H1 (cell line): ENCODE measurements at regions not wholly inside any gene's neighbourhood (a gene's known extent, or its start where the extent isn't known, plus 50 kb on each side); places are given as distances from the start of the nearest gene placed in this dataset.

Source experiments
- CTCF ChIA-PET: fragments of 300-600 bp; sonication (Branson Sonifier 250); formaldehyde crosslinking; loops from one replicate; lab custom pipeline; 2021; ENCODE audit not compliant: partially characterized antibody; lab: Charles Lee
- POLR2A ChIA-PET: fragments of 300-600 bp; sonication (Branson Sonifier 250); formaldehyde crosslinking; loops from one replicate; lab custom pipeline; 2021; ENCODE audit warnings: inconsistent platforms; ENCODE audit not compliant: partially characterized antibody; lab: Charles Lee
- DNase-seq, 2 experiments: peaks; one replicate each; pipeline versions ENCODE4 v3.0.0 to v3.0.0-alpha.2; 2010 to 2022; ENCODE audit warnings: low spot score in 2 of 2, low read depth in 1 of 2, mixed read lengths in 1 of 2
- FAIRE-seq: peaks from 2 replicates; lab custom pipeline; 2011; peaks lifted over from hg19 to GRCh38; lab: Jason Lieb, UNC
- H2AFZ ChIP-seq: 2 replicates; pipeline ENCODE4 v1.8.1; 2012; ENCODE audit warnings: low read length, inconsistent platforms
- H2AK5ac ChIP-seq: 2 replicates; pipeline ENCODE4 v1.6.1; 2013; ENCODE audit warnings: low read depth, low read length
- H2BK120ac ChIP-seq: replicated peaks from 2 replicates; pipeline ENCODE3; 2013; ENCODE audit warnings: low read depth, low read length, inconsistent platforms
- H2BK12ac ChIP-seq: 2 replicates; pipeline ENCODE4 v1.6.1; 2013; ENCODE audit warnings: low read depth, low read length
- H2BK15ac ChIP-seq: 2 replicates; pipeline ENCODE4 v1.6.1; 2013; ENCODE audit warnings: low read length
- H2BK20ac ChIP-seq: 2 replicates; pipeline ENCODE4 v1.6.1; 2013; ENCODE audit warnings: low read length
- H2BK5ac ChIP-seq: 2 replicates; pipeline ENCODE4 v1.6.1; 2013; ENCODE audit warnings: low read depth, low read length
- H3K14ac ChIP-seq: 2 replicates; pipeline ENCODE4 v1.6.1; 2013; ENCODE audit warnings: inconsistent platforms; ENCODE audit not compliant: insufficient read length
- H3K18ac ChIP-seq: 2 replicates; pipeline ENCODE4 v1.6.1; 2013; ENCODE audit warnings: low read length; ENCODE audit errors: extremely low read depth
- H3K23ac ChIP-seq: 2 replicates; pipeline ENCODE4 v1.6.1; 2013; ENCODE audit warnings: inconsistent platforms; ENCODE audit not compliant: insufficient read length
- H3K23me2 ChIP-seq: 2 replicates; pipeline ENCODE4 v1.6.1; 2013; ENCODE audit warnings: low read depth, low read length
- H3K27ac ChIP-seq: 2 replicates; pipeline ENCODE4 v1.6.1; 2011; ENCODE audit warnings: low read depth, low read length, inconsistent platforms
- H3K27me3 ChIP-seq, 4 experiments: replicated peaks in 1 of 4; 1 replicate in 1 of 4; 2 replicates in 3 of 4; pipeline versions ENCODE4 v1.6.1 to v1.8.1; 2011 to 2013; ENCODE audit warnings: low read length in 3 of 4, mild to moderate bottlenecking in 3 of 4, inconsistent platforms in 2 of 4, mixed read lengths in 2 of 4, moderate library complexity in 1 of 4; ENCODE audit not compliant: control insufficient read depth in 3 of 4, insufficient read depth in 3 of 4; ENCODE audit errors: extremely low read depth in 1 of 4
- H3K36me3 ChIP-seq, 4 experiments: 2 replicates each; pipeline versions ENCODE4 v1.6.1 to v1.8.1; 2011 to 2013; ENCODE audit warnings: mild to moderate bottlenecking in 4 of 4, low read length in 3 of 4, moderate library complexity in 2 of 4, control low read depth in 1 of 4, inconsistent platforms in 1 of 4; ENCODE audit not compliant: insufficient read depth in 4 of 4, control insufficient read depth in 2 of 4
- H3K4ac ChIP-seq: replicated peaks from 2 replicates; pipeline ENCODE3; 2013; ENCODE audit warnings: low read length, low read depth, mixed read lengths, inconsistent platforms; ENCODE audit not compliant: insufficient read length
- H3K4me1 ChIP-seq, 4 experiments: replicated peaks in 1 of 4; 1 replicate in 1 of 4; 2 replicates in 3 of 4; pipeline versions ENCODE4 v1.6.1 to v1.8.1; 2011 to 2013; ENCODE audit warnings: low read length in 3 of 4, inconsistent platforms in 2 of 4, mixed read lengths in 1 of 4; ENCODE audit not compliant: insufficient read depth in 4 of 4, control insufficient read depth in 3 of 4
- H3K4me2 ChIP-seq, 2 experiments: 2 replicates each; pipeline versions ENCODE4 v1.6.1 to v1.8.1; 2011 to 2013; ENCODE audit warnings: low read depth in 2 of 2, low read length in 2 of 2, control low read depth in 1 of 2, inconsistent platforms in 1 of 2, mild to moderate bottlenecking in 1 of 2; ENCODE audit not compliant: insufficient read depth in 1 of 2
- H3K4me3 ChIP-seq, 4 experiments: fragments of 200-600, 300-600 bp in 1 of 4; sonication (generic), shearing (Covaris generic), sonication (Bioruptor Twin) in 1 of 4; 2 replicates each; pipeline versions ENCODE4 v1.5.1 to v1.8.1; 2011 to 2016; ENCODE audit warnings: low read length in 4 of 4, low read depth in 3 of 4, control low read depth in 2 of 4, inconsistent platforms in 2 of 4, mild to moderate bottlenecking in 2 of 4, mixed read lengths in 1 of 4, moderate library complexity in 1 of 4; ENCODE audit not compliant: insufficient read depth in 2 of 4; ENCODE audit errors: extremely low read depth in 1 of 4
- H3K56ac ChIP-seq: replicated peaks from 2 replicates; pipeline ENCODE3; 2013; ENCODE audit warnings: low read depth, mild to moderate bottlenecking, mixed read lengths, low read length, inconsistent platforms; ENCODE audit not compliant: insufficient read length
- H3K79me1 ChIP-seq: 2 replicates; pipeline ENCODE4 v1.6.1; 2013; ENCODE audit warnings: low read depth, low read length, control low read depth
- H3K79me2 ChIP-seq, 2 experiments: 2 replicates each; pipeline versions ENCODE4 v1.6.1 to v1.8.1; 2012 to 2013; ENCODE audit warnings: low read length in 2 of 2, mild to moderate bottlenecking in 2 of 2, inconsistent platforms in 1 of 2; ENCODE audit not compliant: insufficient read depth in 2 of 2, control insufficient read depth in 1 of 2
- H3K9ac ChIP-seq, 4 experiments: replicated peaks in 1 of 4; 1 replicate in 1 of 4; 2 replicates in 3 of 4; pipeline versions ENCODE4 v1.6.1 to v1.8.1; 2011 to 2013; ENCODE audit warnings: low read depth in 3 of 4, low read length in 3 of 4, control low read depth in 2 of 4, mild to moderate bottlenecking in 2 of 4, moderate library complexity in 2 of 4, inconsistent platforms in 1 of 4; ENCODE audit errors: extremely low read depth in 1 of 4
- H3K9me3 ChIP-seq, 2 experiments: 2 replicates each; pipeline versions ENCODE4 v1.6.1 to v1.8.1; 2012 to 2013; ENCODE audit warnings: mild to moderate bottlenecking in 2 of 2, moderate library complexity in 2 of 2, control low read depth in 1 of 2, inconsistent platforms in 1 of 2, low read depth in 1 of 2, low read length in 1 of 2, mixed read lengths in 1 of 2; ENCODE audit not compliant: insufficient read depth in 2 of 2
- H4K20me1 ChIP-seq, 2 experiments: replicated peaks in 1 of 2; 2 replicates each; pipeline versions ENCODE3 to v1.8.1; 2011 to 2013; ENCODE audit warnings: inconsistent platforms in 2 of 2, low read length in 2 of 2, mild to moderate bottlenecking in 1 of 2; ENCODE audit not compliant: insufficient read depth in 2 of 2, control insufficient read depth in 1 of 2
- H4K5ac ChIP-seq: 2 replicates; pipeline ENCODE4 v1.6.1; 2013; ENCODE audit warnings: low read length, low read depth, mixed read lengths, inconsistent platforms; ENCODE audit not compliant: insufficient read length
- H4K8ac ChIP-seq: 2 replicates; pipeline ENCODE4 v1.8.0; 2013; ENCODE audit warnings: mild to moderate bottlenecking, moderate library complexity, low read length, inconsistent platforms; ENCODE audit not compliant: insufficient read depth; ENCODE audit errors: extremely low read depth
- H4K91ac ChIP-seq: replicated peaks from 2 replicates; pipeline ENCODE3; 2013; ENCODE audit warnings: low read length, mixed read lengths, inconsistent platforms; ENCODE audit not compliant: insufficient read length
- RAD21 ChIP-seq, 2 experiments: IDR thresholded peaks in 1 of 2; conservative IDR thresholded peaks in 1 of 2; 2 replicates each; pipeline ENCODE4 v1.6.1; 2011; ENCODE audit warnings: low read depth in 2 of 2, low read length in 2 of 2, improper control_type of control experiment in 1 of 2, inconsistent platforms in 1 of 2, mild to moderate bottlenecking in 1 of 2, moderate library complexity in 1 of 2
- TEAD4 ChIP-seq: IDR thresholded peaks from 2 replicates; pipeline ENCODE4 v1.6.1; 2012; ENCODE audit warnings: low read depth, low read length, inconsistent platforms, mixed read lengths

- no peak overlapping the region for H4K5ac ChIP-seq
- H2BK20ac ChIP-seq: no peak overlapping the region
- H3K18ac ChIP-seq: no peak overlapping the region
- DNase-seq (no peak), FAIRE-seq (peak; percentile 86)
- H4K8ac ChIP-seq: no peak overlapping the region
- H3K4ac ChIP-seq: no peak overlapping the region
- H3K23ac ChIP-seq: no peak overlapping the region
- H3K36me3 ChIP-seq: no peaks in the 10 kb centered on the region
- H2BK15ac ChIP-seq: no peak overlapping the region
- H2AK5ac ChIP-seq: no peak overlapping the region
- no peak overlapping the region for H3K4me3 ChIP-seq
- no peak overlapping the region for H2BK120ac ChIP-seq
- no peak overlapping the region; the same call in 1 of the 2 replicates for H2AFZ ChIP-seq
- H3K9ac ChIP-seq: no peak overlapping the region
- H3K14ac ChIP-seq: no peak overlapping the region
- no peak overlapping the region for H3K27ac ChIP-seq
- ChIA-PET POLR2A (no interaction called here), CTCF (no interaction called here)
- H3K27me3 ChIP-seq: no peaks in the 10 kb centered on the region
- no peak for TF ChIP-seq RAD21 (IDR thresholded peaks at IDR 0.05 in 1 of 2, conservative IDR thresholded peaks at IDR 0.05 in 1 of 2; ENCODE audit: low read depth in 2 of 2, low read length in 2 of 2)
- 0 out of 2 replicates have a peak, but pooled peaks have one; percentile 3 for TF ChIP-seq TEAD4
- H3K4me1 ChIP-seq: no peaks in the 10 kb centered on the region; a peak in 1 of 7 replicates
- 0 out of 4 replicates have a peak, but pooled peaks cover 0 to 1% of the 10 kb centered on the region in 2 experiments for H3K9me3 ChIP-seq
- no peak overlapping the region for H3K56ac ChIP-seq
- peak overlapping the region in 1 of 2 experiments; percentile 14; a peak in 1 of 4 replicates for H3K4me2 ChIP-seq
- no peak overlapping the region for H4K91ac ChIP-seq
- 0 out of 2 replicates have a peak, but pooled peaks cover 2% of the 10 kb centered on the region for H3K23me2 ChIP-seq
- H3K79me1 ChIP-seq: no peaks in the 10 kb centered on the region
- no peaks in the 10 kb centered on the region for H4K20me1 ChIP-seq
- no peak overlapping the region for H2BK5ac ChIP-seq
- no peak overlapping the region for H2BK12ac ChIP-seq
- no peaks in the 10 kb centered on the region for H3K79me2 ChIP-seq
These were observed 624.1 kb downstream of the CD109 start for GRCh38 chr6:74320074-74320473.
